GM18498 (cell line): ENCODE measurements at regions not wholly inside any gene's neighbourhood (a gene's known extent, or its start where the extent isn't known, plus 50 kb on each side); places are given as distances from the start of the nearest gene placed in this dataset.

ENCODE experiments used
- ATAC-seq: cut with Tn5 transposase; IDR thresholded peaks from one replicate; pipeline ENCODE4 v1.9.1; 2021; ENCODE audit warnings: mild to moderate bottlenecking, moderate library complexity; ENCODE audit not compliant: unreplicated experiment

GRCh38 chr1:90502696-90503095 is 214.4 kb downstream of the BARHL2 start:
- ATAC-seq, result no peak

GRCh38 chr1:90502194-90502593 is 214.9 kb downstream of the BARHL2 start:
- no peak for ATAC-seq

- no peak for ATAC-seq
Measured at GRCh38 chr1:90501281-90501680, 215.8 kb downstream of the BARHL2 start.

GRCh38 chr1:90494748-90495282 is 222.3 kb downstream of the BARHL2 start:
- ATAC-seq, result no peak

- no peak for ATAC-seq
Measured at GRCh38 chr1:90488451-90488850, 228.7 kb downstream of the BARHL2 start.

- no peak for ATAC-seq
Measured at GRCh38 chr1:90486996-90487395, 230.1 kb downstream of the BARHL2 start.

- ATAC-seq, result no peak
Measured at GRCh38 chr1:90486134-90486824, 230.8 kb downstream of the BARHL2 start.

GRCh38 chr1:90480271-90480835 is 236.7 kb downstream of the BARHL2 start:
- no peak for ATAC-seq

GRCh38 chr1:90476994-90477393 is 240.1 kb downstream of the BARHL2 start:
- ATAC-seq, result no peak

GRCh38 chr1:90476411-90476810 is 240.7 kb downstream of the BARHL2 start:
- no peak for ATAC-seq

- ATAC-seq, result no peak
Measured at GRCh38 chr1:90475631-90476030, 241.5 kb downstream of the BARHL2 start.

- no peak for ATAC-seq
Measured at GRCh38 chr1:90474731-90475130, 242.4 kb downstream of the BARHL2 start.

- no peak for ATAC-seq
Measured at GRCh38 chr1:90474158-90474557, 242.9 kb downstream of the BARHL2 start.

- no peak for ATAC-seq
Measured at GRCh38 chr1:90472775-90473174, 244.3 kb downstream of the BARHL2 start.

- ATAC-seq, result no peak
Measured at GRCh38 chr1:90459570-90459969, 257.5 kb downstream of the BARHL2 start.

- ATAC-seq, result no peak
Measured at GRCh38 chr1:90457985-90458384, 259.1 kb downstream of the BARHL2 start.

GRCh38 chr1:90452491-90452890 is 264.6 kb downstream of the BARHL2 start:
- ATAC-seq, result no peak

GRCh38 chr1:90443354-90443753 is 273.7 kb downstream of the BARHL2 start:
- ATAC-seq, result no peak

GRCh38 chr1:90435351-90435750 is 281.8 kb downstream of the BARHL2 start:
- ATAC-seq, result no peak

GRCh38 chr1:90434460-90434859 is 282.6 kb downstream of the BARHL2 start:
- no peak for ATAC-seq

GRCh38 chr1:90417126-90417525 is 300.0 kb downstream of the BARHL2 start:
- no peak for ATAC-seq

GRCh38 chr1:90414201-90414600 is 302.9 kb downstream of the BARHL2 start:
- ATAC-seq, result no peak

GRCh38 chr1:90413519-90413918 is 303.6 kb downstream of the BARHL2 start:
- ATAC-seq, result no peak
